GM12878 (cell line): ENCODE measurements at regions not wholly inside any gene's neighbourhood (a gene's known extent, or its start where the extent isn't known, plus 50 kb on each side); places are given as distances from the start of the nearest gene placed in this dataset.

Source experiments
- ATAC-seq: fragments of 200-7000 bp; cut with Tn5 transposase; 3 replicates; pipeline ENCODE4 v1.9.1; 2020; ENCODE audit warnings: mild to moderate bottlenecking, moderate library complexity
- BruUV-seq: library from RNA; stranded (reverse); fragments of 400-500 nt; replicated peaks from 2 replicates; lab custom pipeline; 2021; lab: Mats Ljungman, UMichigan
- CTCF ChIA-PET: fragments of 300-600 bp; sonication (Branson Sonifier 250); formaldehyde crosslinking; extraction: SDS; loops from one replicate; lab custom pipeline; 2021; ENCODE audit warnings: inconsistent platforms; lab: Yijun Ruan, JAX
- POLR2A ChIA-PET: fragments of 350-600 bp; formaldehyde crosslinking; extraction: SDS; loops from one replicate; lab custom pipeline; 2021; ENCODE audit warnings: inconsistent platforms; lab: Charles Lee
- RAD21 ChIA-PET: fragments of 300-600 bp; sonication (Branson Sonifier 250); formaldehyde crosslinking; loops from one replicate; lab custom pipeline; 2023; ENCODE audit warnings: antibody characterized with exemption; ENCODE audit not compliant: unreplicated experiment; lab: Charles Lee
- SMC1A ChIA-PET: fragments of 300-600 bp; sonication (Branson Sonifier 250); formaldehyde crosslinking; loops from one replicate; lab custom pipeline; 2023; ENCODE audit not compliant: unreplicated experiment, uncharacterized antibody; lab: Charles Lee
- DNase-seq: peaks from one replicate; pipeline ENCODE4 v3.0.0-alpha.2; 2011; ENCODE audit warnings: low read depth, low spot score
- FAIRE-seq: peaks from 3 replicates; lab custom pipeline; 2011; peaks lifted over from hg19 to GRCh38; lab: Jason Lieb, UNC
- H2AFZ ChIP-seq: 2 replicates; pipeline ENCODE4 v1.6.0; 2011; ENCODE audit warnings: low read depth, low read length, control low read depth; ENCODE audit not compliant: control insufficient read depth
- H3K27ac ChIP-seq: 2 replicates; pipeline ENCODE4 v1.5.1; 2011; ENCODE audit warnings: control low read depth; ENCODE audit not compliant: control insufficient read depth, insufficient read depth
- H3K27me3 ChIP-seq, 2 experiments: replicated peaks in 1 of 2; 2 replicates each; pipeline versions ENCODE4 v1.6.0 to v1.6.1; 2011; ENCODE audit warnings: low read length in 1 of 2; ENCODE audit not compliant: control insufficient read depth in 2 of 2, insufficient read depth in 2 of 2
- H3K36me3 ChIP-seq, 2 experiments: 2 replicates each; pipeline ENCODE4 v1.5.1; 2011; ENCODE audit warnings: low read length in 1 of 2; ENCODE audit not compliant: control insufficient read depth in 2 of 2, insufficient read depth in 2 of 2
- H3K4me1 ChIP-seq: 2 replicates; pipeline ENCODE4 v1.6.1; 2011; ENCODE audit warnings: mild to moderate bottlenecking, low read length, moderate library complexity, mixed read lengths; ENCODE audit not compliant: control insufficient read depth, insufficient read depth
- H3K4me2 ChIP-seq: 2 replicates; pipeline ENCODE4 v1.6.0; 2011; ENCODE audit warnings: control low read depth; ENCODE audit not compliant: control insufficient read depth, insufficient read depth
- H3K4me3 ChIP-seq: fragments of 200-600 bp; sonication (generic); 2 replicates; pipeline ENCODE4 v1.5.1; 2016
- H3K79me2 ChIP-seq: 2 replicates; pipeline ENCODE4 v1.6.0; 2011; ENCODE audit warnings: low read length; ENCODE audit not compliant: control insufficient read depth, insufficient read depth
- H3K9ac ChIP-seq: 2 replicates; pipeline ENCODE4 v1.8.0; 2011; ENCODE audit warnings: low read length, control low read depth, mixed read lengths; ENCODE audit not compliant: control insufficient read depth, insufficient read depth
- H3K9me3 ChIP-seq: replicated peaks from 3 replicates; pipeline ENCODE4 v1.5.1; 2011; ENCODE audit warnings: mild to moderate bottlenecking, low read length; ENCODE audit not compliant: control insufficient read depth, insufficient read depth
- H4K20me1 ChIP-seq: 2 replicates; pipeline ENCODE4 v1.6.0; 2011; ENCODE audit not compliant: control insufficient read depth, insufficient read depth
- BHLHE40 ChIP-seq, 2 experiments: fragments of 450-650 bp in 1 of 2; IDR thresholded peaks; 2 replicates each; pipeline ENCODE4 v1.6.1; 2011 to 2017; ENCODE audit warnings: low read depth in 2 of 2, borderline replicate concordance in 1 of 2, improper control_type of control experiment in 1 of 2, low read length in 1 of 2, mild to moderate bottlenecking in 1 of 2
- CHD4 ChIP-seq: fragments of 200-600 bp; sonication (generic); IDR thresholded peaks from 2 replicates; pipeline ENCODE4 v1.6.1; 2016; ENCODE audit warnings: mild to moderate bottlenecking
- ESRRA ChIP-seq: IDR thresholded peaks from 2 replicates; pipeline ENCODE4 v1.6.1; 2012; ENCODE audit warnings: mild to moderate bottlenecking, low read length, improper control_type of control experiment
- MEF2B ChIP-seq: fragments of 450-650 bp; IDR thresholded peaks from 2 replicates; pipeline ENCODE4 v1.6.1; 2018; ENCODE audit warnings: mild to moderate bottlenecking, moderate library complexity; ENCODE audit not compliant: partially characterized antibody, poor library complexity, severe bottlenecking
- SREBF2 ChIP-seq: IDR thresholded peaks from 2 replicates; pipeline ENCODE4 v1.6.1; 2012; ENCODE audit warnings: mild to moderate bottlenecking, low read length
- STAT1 ChIP-seq: fragments of 450-650 bp; conservative IDR thresholded peaks from 2 replicates; pipeline ENCODE4 v1.6.1; 2014; ENCODE audit warnings: antibody characterized with exemption, mild to moderate bottlenecking
- WGBS: methylation state at CpG from one replicate; pipeline ENCODE4 v1.1.6; 2016; ENCODE audit warnings: low lambda C conversion rate; ENCODE audit not compliant: insufficient replicate concordance, insufficient coverage; ENCODE audit errors: missing lambda C conversion rate; 5-methylcytosine and 5-hydroxymethylcytosine counted together
- in situ Hi-C: fragments of 300-500 bp; cut with MboI; formaldehyde crosslinking; loops from 9 replicates; pipeline ENCODE4 v1.14.3; 2018; ENCODE audit warnings: mixed read lengths
- intact Hi-C: fragments of 100-400 bp; cut with micrococcal nuclease; formaldehyde crosslinking; loops from one replicate; pipeline ENCODE4 v1.14.2; 2022; ENCODE audit not compliant: unreplicated experiment
- TF ChIP-seq, protein P1 (sequence below): IDR thresholded peaks from 2 replicates; pipeline ENCODE4 v1.6.1; 2012; ENCODE audit warnings: low read length, inconsistent platforms
- TF ChIP-seq, protein P2 (sequence below): fragments of 450-650 bp; IDR thresholded peaks from 2 replicates; pipeline ENCODE4 v1.6.1; 2016; ENCODE audit warnings: mild to moderate bottlenecking

DNA sequence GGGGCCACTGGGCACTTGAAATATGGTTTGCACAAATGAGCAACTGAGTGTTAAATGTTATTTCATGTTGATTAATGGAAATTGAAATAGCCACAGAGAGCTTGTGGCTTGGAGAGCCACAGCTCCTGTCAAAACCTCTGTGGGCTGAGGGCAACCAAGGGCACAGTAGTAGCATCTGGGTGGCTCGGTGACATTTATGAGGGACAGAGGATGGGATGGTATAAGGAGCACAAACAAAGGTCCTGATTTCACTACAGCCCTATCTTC lies 215.9 kb downstream of the SOX9 start:
- Histone ChIP-seq H3K9ac (no peak overlapping the region), H2AFZ (no peak overlapping the region), H3K79me2 (no peaks in the 10 kb centered on the region), H3K4me1 (no peaks in the 10 kb centered on the region; the same call in 1 of the 2 replicates), H3K27me3 (no peaks in the 10 kb centered on the region), H3K4me2 (no peak overlapping the region), H3K36me3 (no peaks in the 10 kb centered on the region), H4K20me1 (no peaks in the 10 kb centered on the region), H3K4me3 (no peak overlapping the region), H3K9me3 (no peaks in the 10 kb centered on the region), H3K27ac (no peak overlapping the region)
- WGBS, result 0% methylated on average over 1 of the region's 1 CpG
- in situ Hi-C loops (no loop called here), intact Hi-C loops (no loop called here)
- SMC1A ChIA-PET, result interaction anchor here (1.2 kb wide), 1 partner anchor 62 kb away, joined by 4 read pairs; no protein-coding TSS in a partner anchor
- DNase-seq (no peak), FAIRE-seq (no peak), ATAC-seq (no peak)
- POLR2A ChIA-PET, result no interaction called here
- RAD21 ChIA-PET, result no interaction called here
- no TSS peak for BruUV-seq
- CTCF ChIA-PET, result no interaction called here
- no peak for TF ChIP-seq MEF2B
- TF ChIP-seq SREBF2, result no peak
- no peak for TF ChIP-seq ESRRA
- TF ChIP-seq, protein P1, sequence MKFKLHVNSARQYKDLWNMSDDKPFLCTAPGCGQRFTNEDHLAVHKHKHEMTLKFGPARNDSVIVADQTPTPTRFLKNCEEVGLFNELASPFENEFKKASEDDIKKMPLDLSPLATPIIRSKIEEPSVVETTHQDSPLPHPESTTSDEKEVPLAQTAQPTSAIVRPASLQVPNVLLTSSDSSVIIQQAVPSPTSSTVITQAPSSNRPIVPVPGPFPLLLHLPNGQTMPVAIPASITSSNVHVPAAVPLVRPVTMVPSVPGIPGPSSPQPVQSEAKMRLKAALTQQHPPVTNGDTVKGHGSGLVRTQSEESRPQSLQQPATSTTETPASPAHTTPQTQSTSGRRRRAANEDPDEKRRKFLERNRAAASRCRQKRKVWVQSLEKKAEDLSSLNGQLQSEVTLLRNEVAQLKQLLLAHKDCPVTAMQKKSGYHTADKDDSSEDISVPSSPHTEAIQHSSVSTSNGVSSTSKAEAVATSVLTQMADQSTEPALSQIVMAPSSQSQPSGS, result no peak
- no peak for TF ChIP-seq BHLHE40 (IDR thresholded peaks at IDR 0.05; ENCODE audit: borderline replicate concordance in 1 of 2, low read depth in 2 of 2, low read length in 1 of 2)
- TF ChIP-seq STAT1, result no peak
- TF ChIP-seq CHD4, result no peak
- TF ChIP-seq, protein P2, sequence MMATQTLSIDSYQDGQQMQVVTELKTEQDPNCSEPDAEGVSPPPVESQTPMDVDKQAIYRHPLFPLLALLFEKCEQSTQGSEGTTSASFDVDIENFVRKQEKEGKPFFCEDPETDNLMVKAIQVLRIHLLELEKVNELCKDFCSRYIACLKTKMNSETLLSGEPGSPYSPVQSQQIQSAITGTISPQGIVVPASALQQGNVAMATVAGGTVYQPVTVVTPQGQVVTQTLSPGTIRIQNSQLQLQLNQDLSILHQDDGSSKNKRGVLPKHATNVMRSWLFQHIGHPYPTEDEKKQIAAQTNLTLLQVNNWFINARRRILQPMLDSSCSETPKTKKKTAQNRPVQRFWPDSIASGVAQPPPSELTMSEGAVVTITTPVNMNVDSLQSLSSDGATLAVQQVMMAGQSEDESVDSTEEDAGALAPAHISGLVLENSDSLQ, result no peak
